HL-60 (cell line): ENCODE measurements at regions not wholly inside any gene's neighbourhood (a gene's known extent, or its start where the extent isn't known, plus 50 kb on each side); places are given as distances from the start of the nearest gene placed in this dataset.

Experiments used
- POLR2AphosphoS5 ChIP-seq: IDR thresholded peaks from 2 replicates; pipeline ENCODE4 v1.6.1; 2012; ENCODE audit warnings: low read depth
- TF ChIP-seq, protein P1 (sequence below): IDR thresholded peaks from one replicate; pipeline ENCODE4 v1.5.1; 2011; ENCODE audit warnings: low read length, control low read depth, inconsistent platforms; ENCODE audit not compliant: insufficient read depth

DNA sequence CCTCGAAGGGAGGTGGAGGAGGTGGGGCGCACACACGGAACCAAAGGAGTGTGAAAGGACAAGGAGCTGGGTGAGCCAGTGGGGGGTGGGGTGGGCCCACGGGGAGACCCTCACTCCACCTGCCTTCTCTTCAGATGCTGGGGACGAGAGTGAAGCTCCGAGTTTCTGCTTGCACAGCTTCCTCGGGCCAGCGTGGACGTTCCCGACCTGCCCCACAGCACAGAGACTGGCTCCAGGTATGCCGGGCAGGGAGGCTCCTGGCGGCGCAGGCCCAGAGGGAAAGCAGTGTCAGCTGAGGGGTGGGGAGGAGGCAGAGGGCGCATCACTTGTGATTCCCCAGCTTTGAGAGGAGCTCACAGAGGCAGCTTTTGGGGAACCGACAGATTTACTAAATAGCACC, 98.5 kb upstream of the RPS6KA2 start:
- TF ChIP-seq, protein P1, sequence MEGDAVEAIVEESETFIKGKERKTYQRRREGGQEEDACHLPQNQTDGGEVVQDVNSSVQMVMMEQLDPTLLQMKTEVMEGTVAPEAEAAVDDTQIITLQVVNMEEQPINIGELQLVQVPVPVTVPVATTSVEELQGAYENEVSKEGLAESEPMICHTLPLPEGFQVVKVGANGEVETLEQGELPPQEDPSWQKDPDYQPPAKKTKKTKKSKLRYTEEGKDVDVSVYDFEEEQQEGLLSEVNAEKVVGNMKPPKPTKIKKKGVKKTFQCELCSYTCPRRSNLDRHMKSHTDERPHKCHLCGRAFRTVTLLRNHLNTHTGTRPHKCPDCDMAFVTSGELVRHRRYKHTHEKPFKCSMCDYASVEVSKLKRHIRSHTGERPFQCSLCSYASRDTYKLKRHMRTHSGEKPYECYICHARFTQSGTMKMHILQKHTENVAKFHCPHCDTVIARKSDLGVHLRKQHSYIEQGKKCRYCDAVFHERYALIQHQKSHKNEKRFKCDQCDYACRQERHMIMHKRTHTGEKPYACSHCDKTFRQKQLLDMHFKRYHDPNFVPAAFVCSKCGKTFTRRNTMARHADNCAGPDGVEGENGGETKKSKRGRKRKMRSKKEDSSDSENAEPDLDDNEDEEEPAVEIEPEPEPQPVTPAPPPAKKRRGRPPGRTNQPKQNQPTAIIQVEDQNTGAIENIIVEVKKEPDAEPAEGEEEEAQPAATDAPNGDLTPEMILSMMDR, result no peak
- TF ChIP-seq POLR2AphosphoS5, result no peak
